Endometrial microvascular endothelial cells (primary cell): ENCODE measurements at regions not wholly inside any gene's neighbourhood (a gene's known extent, or its start where the extent isn't known, plus 50 kb on each side); places are given as distances from the start of the nearest gene placed in this dataset.

ENCODE experiments used
- in situ Hi-C: cut with HindIII; loops from 2 replicates; pipeline ENCODE4 v1.10.0; 2017; ENCODE audit warnings: low sequenced_read_pairs, low pct_unique_long_range_greater_than_20kb; ENCODE audit errors: inconsistent ontology term

GRCh38 chr9:135340726-135341475 lies 138.7 kb upstream of the PPP1R26 start:
- in situ Hi-C loops = no loop called here

- in situ Hi-C loops = no loop called here
Observed at GRCh38 chr9:135341612-135342169, 137.9 kb upstream of the PPP1R26 start.

- in situ Hi-C loops = no loop called here
Observed at GRCh38 chr9:135342206-135343130, 137.1 kb upstream of the PPP1R26 start.

GRCh38 chr9:135343136-135343535 lies 136.4 kb upstream of the PPP1R26 start:
- in situ Hi-C loops = no loop called here

- in situ Hi-C loops = no loop called here
Observed at GRCh38 chr9:135343837-135344522, 135.6 kb upstream of the PPP1R26 start.

GRCh38 chr9:135344523-135344901 lies 135.1 kb upstream of the PPP1R26 start:
- in situ Hi-C loops = no loop called here

- in situ Hi-C loops = no loop called here
Observed at GRCh38 chr9:135344915-135345500, 134.6 kb upstream of the PPP1R26 start.

GRCh38 chr9:135345775-135346433 lies 133.7 kb upstream of the PPP1R26 start:
- in situ Hi-C loops = no loop called here

- in situ Hi-C loops = no loop called here
Observed at GRCh38 chr9:135346438-135347050, 133.0 kb upstream of the PPP1R26 start.

GRCh38 chr9:135347461-135347860 lies 132.1 kb upstream of the PPP1R26 start:
- in situ Hi-C loops = no loop called here

GRCh38 chr9:135348076-135348787 lies 131.3 kb upstream of the PPP1R26 start:
- in situ Hi-C loops = no loop called here

- in situ Hi-C loops = no loop called here
Observed at GRCh38 chr9:135348788-135349150, 130.8 kb upstream of the PPP1R26 start.

- in situ Hi-C loops = no loop called here
Observed at GRCh38 chr9:135349212-135350002, 130.2 kb upstream of the PPP1R26 start.

GRCh38 chr9:135350003-135350315 lies 129.6 kb upstream of the PPP1R26 start:
- in situ Hi-C loops = no loop called here

- in situ Hi-C loops = no loop called here
Observed at GRCh38 chr9:135353935-135354334, 125.6 kb upstream of the PPP1R26 start.

- in situ Hi-C loops = no loop called here
Observed at GRCh38 chr9:135355521-135356011, 124.0 kb upstream of the PPP1R26 start.

GRCh38 chr9:135356021-135356420 lies 123.6 kb upstream of the PPP1R26 start:
- in situ Hi-C loops = no loop called here
